PFSK-1 (cell line): ENCODE measurements at regions not wholly inside any gene's neighbourhood (a gene's known extent, or its start where the extent isn't known, plus 50 kb on each side); places are given as distances from the start of the nearest gene placed in this dataset.

Source experiments
- FOXP2 ChIP-seq: optimal IDR thresholded peaks from 2 replicates; pipeline ENCODE3; 2011; ENCODE audit warnings: borderline replicate concordance, control low read depth, inconsistent platforms; ENCODE audit not compliant: insufficient read depth; ENCODE audit errors: extremely low read length, extremely low read depth
- POLR2AphosphoS5 ChIP-seq: IDR thresholded peaks from 2 replicates; pipeline ENCODE4 v1.6.1; 2012; ENCODE audit warnings: low read depth, mild to moderate bottlenecking, control low read depth, low read length, moderate library complexity
- REST ChIP-seq, 2 experiments: IDR thresholded peaks; 2 replicates each; pipeline versions ENCODE4 v1.6.1 to v1.8.0; 2011 to 2012; ENCODE audit warnings: low read depth in 2 of 2, low read length in 2 of 2, control low read depth in 1 of 2, inconsistent platforms in 1 of 2, mild to moderate bottlenecking in 1 of 2, moderate library complexity in 1 of 2; ENCODE audit not compliant: insufficient read depth in 1 of 2
- TAF1 ChIP-seq: IDR thresholded peaks from 2 replicates; pipeline ENCODE4 v1.6.1; 2012; ENCODE audit warnings: low read length, control low read depth, borderline replicate concordance; ENCODE audit not compliant: insufficient read depth

DNA sequence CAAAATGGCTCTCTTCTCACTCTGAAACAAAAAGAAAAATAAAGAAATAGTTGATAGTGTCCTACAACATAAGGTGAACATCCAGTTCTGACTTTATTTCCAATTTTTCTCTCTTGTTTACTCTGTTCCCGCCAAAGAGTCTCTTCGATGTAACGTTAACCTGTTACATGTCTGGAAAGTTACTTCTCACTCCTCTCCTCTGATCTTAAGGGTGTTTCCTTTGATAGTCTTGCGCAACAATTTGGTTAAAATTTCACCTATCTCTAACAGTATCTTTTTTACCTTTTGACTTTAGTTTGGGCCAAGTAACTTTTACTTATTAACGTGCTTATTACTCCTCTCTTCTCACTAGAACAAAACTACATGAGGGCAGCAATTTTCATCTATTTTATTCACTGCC, 1450.2 kb downstream of the BRINP3 start:
- TF ChIP-seq TAF1: no peak
- no peak for TF ChIP-seq FOXP2
- no peak for TF ChIP-seq POLR2AphosphoS5
- no peak for TF ChIP-seq REST (IDR thresholded peaks at IDR 0.05; ENCODE audit: insufficient read depth in 1 of 2, low read depth in 2 of 2, low read length in 2 of 2)
